ENCODE measurements at regions not wholly inside any gene's neighbourhood (a gene's known extent, or its start where the extent isn't known, plus 50 kb on each side); places are given as distances from the start of the nearest gene placed in this dataset.

GRCh38 chr5:8136271-8136670 is 267.3 kb downstream of the MTRR start:
- Histone ChIP-seq H3K4me1 (no peaks in the 10 kb centered on the region), H3K9me3 (no peaks in the 10 kb centered on the region), H3K36me3 (no peaks in the 10 kb centered on the region), H3K27me3 (no peaks in the 10 kb centered on the region), H3K27ac (no peak overlapping the region), H3K4me3 (no peak overlapping the region)
- no peak for TF ChIP-seq POLR2A (IDR thresholded peaks at IDR 0.05)
- no peak for DNase-seq (ENCODE audit: low spot score in 2 of 2)
- WGBS = 68% methylated on average over 3 of the region's 3 CpGs

GRCh38 chr5:8137941-8138550 is 269.1 kb downstream of the MTRR start:
- Histone ChIP-seq H3K27me3 (no peaks in the 10 kb centered on the region), H3K9me3 (no peaks in the 10 kb centered on the region), H3K36me3 (no peaks in the 10 kb centered on the region), H3K4me1 (no peaks in the 10 kb centered on the region), H3K27ac (no peak overlapping the region), H3K4me3 (no peak overlapping the region)
- DNase-seq (ENCODE audit: low spot score in 2 of 2) = no peak
- WGBS = 16% methylated on average over 2 of the region's 2 CpGs
- TF ChIP-seq POLR2A (IDR thresholded peaks at IDR 0.05) = no peak
- TF ChIP-seq CTCF (IDR thresholded peaks at IDR 0.05) = no peak
- no peak for TF ChIP-seq EP300 (IDR thresholded peaks at IDR 0.05)
- TF ChIP-seq POLR2AphosphoS5 (IDR thresholded peaks at IDR 0.05) = no peak

GRCh38 chr5:8138884-8139283 is 269.9 kb downstream of the MTRR start:
- DNase-seq (ENCODE audit: low spot score in 2 of 2) = no peak
- Histone ChIP-seq H3K4me3 (no peak overlapping the region), H3K36me3 (no peaks in the 10 kb centered on the region), H3K27me3 (no peaks in the 10 kb centered on the region), H3K9me3 (no peaks in the 10 kb centered on the region), H3K4me1 (no peaks in the 10 kb centered on the region), H3K27ac (no peak overlapping the region)
- TF ChIP-seq POLR2AphosphoS5 (IDR thresholded peaks at IDR 0.05) (no peak), CTCF (IDR thresholded peaks at IDR 0.05) (no peak), EP300 (IDR thresholded peaks at IDR 0.05) (no peak), POLR2A (IDR thresholded peaks at IDR 0.05) (no peak)
- 76% methylated on average over 5 of the region's 5 CpGs for WGBS

- no peak overlapping the region for H3K27ac ChIP-seq
- no peak overlapping the region for H3K4me3 ChIP-seq
- no peaks in the 10 kb centered on the region for H3K36me3 ChIP-seq
- TF ChIP-seq POLR2A (IDR thresholded peaks at IDR 0.05) (no peak), POLR2AphosphoS5 (IDR thresholded peaks at IDR 0.05) (no peak), EP300 (IDR thresholded peaks at IDR 0.05) (no peak), CTCF (IDR thresholded peaks at IDR 0.05) (no peak)
- WGBS = 96% methylated on average over 1 of the region's 1 CpG
- no peak for DNase-seq (ENCODE audit: low spot score in 2 of 2)
- H3K9me3 ChIP-seq = no peaks in the 10 kb centered on the region
- H3K4me1 ChIP-seq = no peaks in the 10 kb centered on the region
- no peaks in the 10 kb centered on the region for H3K27me3 ChIP-seq
These were observed 281.8 kb downstream of the MTRR start for GRCh38 chr5:8150791-8151190.

- TF ChIP-seq POLR2AphosphoS5 (IDR thresholded peaks at IDR 0.05) (no peak), EP300 (IDR thresholded peaks at IDR 0.05) (no peak), CTCF (IDR thresholded peaks at IDR 0.05) (no peak), POLR2A (IDR thresholded peaks at IDR 0.05) (no peak)
- Histone ChIP-seq H3K36me3 (no peaks in the 10 kb centered on the region), H3K9me3 (no peaks in the 10 kb centered on the region), H3K4me3 (no peak overlapping the region), H3K27ac (no peak overlapping the region), H3K4me1 (no peaks in the 10 kb centered on the region), H3K27me3 (no peaks in the 10 kb centered on the region)
- DNase-seq (ENCODE audit: low spot score in 2 of 2) = no peak
- 59% methylated on average over 3 of the region's 3 CpGs for WGBS
These were observed 287.8 kb downstream of the MTRR start for GRCh38 chr5:8156706-8157105.

- TF ChIP-seq CTCF (IDR thresholded peaks at IDR 0.05) = no peak
- TF ChIP-seq POLR2A (IDR thresholded peaks at IDR 0.05) = no peak
- TF ChIP-seq POLR2AphosphoS5 (IDR thresholded peaks at IDR 0.05) = no peak
- no peak for TF ChIP-seq EP300 (IDR thresholded peaks at IDR 0.05)
- Histone ChIP-seq H3K4me1 (no peaks in the 10 kb centered on the region), H3K9me3 (no peaks in the 10 kb centered on the region), H3K4me3 (no peak overlapping the region), H3K27me3 (no peaks in the 10 kb centered on the region), H3K36me3 (no peaks in the 10 kb centered on the region), H3K27ac (no peak overlapping the region)
- 44% methylated on average over 7 of the region's 7 CpGs for WGBS
- no peak for DNase-seq (ENCODE audit: low spot score in 2 of 2)
These were observed 288.4 kb downstream of the MTRR start for GRCh38 chr5:8157320-8157822.
